Hepatocyte (in vitro differentiated cells): ENCODE measurements at regions not wholly inside any gene's neighbourhood (a gene's known extent, or its start where the extent isn't known, plus 50 kb on each side); places are given as distances from the start of the nearest gene placed in this dataset.

ENCODE experiments used
- DNase-seq: peaks from one replicate; pipeline ENCODE4 v3.0.0-alpha.2; 2016; ENCODE audit warnings: low spot score
- H2AFZ ChIP-seq: fragments of 200-600 bp; sonication (generic); 2 replicates; pipeline ENCODE4 v1.6.0; 2016; ENCODE audit warnings: antibody characterized with exemption, mild to moderate bottlenecking
- H3K27ac ChIP-seq: fragments of 200-600 bp; sonication (generic); 2 replicates; pipeline ENCODE4 v1.5.1; 2016; ENCODE audit warnings: mild to moderate bottlenecking
- H3K27me3 ChIP-seq: fragments of 200-600 bp; sonication (generic); 2 replicates; pipeline ENCODE4 v1.6.1; 2016
- H3K36me3 ChIP-seq: fragments of 200-600 bp; sonication (generic); replicated peaks from 2 replicates; pipeline ENCODE4 v1.5.1; 2016; ENCODE audit warnings: low read depth; ENCODE audit not compliant: insufficient read depth
- H3K4me1 ChIP-seq: fragments of 200-600 bp; sonication (generic); 2 replicates; pipeline ENCODE4 v1.5.1; 2016; ENCODE audit warnings: mild to moderate bottlenecking, moderate library complexity; ENCODE audit not compliant: insufficient read depth
- H3K4me2 ChIP-seq: fragments of 200-600 bp; sonication (generic); 2 replicates; pipeline ENCODE4 v1.6.0; 2016
- H3K4me3 ChIP-seq: fragments of 200-600 bp; sonication (generic); 2 replicates; pipeline ENCODE4 v1.5.1; 2016; ENCODE audit warnings: mild to moderate bottlenecking
- H3K79me2 ChIP-seq: fragments of 200-600 bp; sonication (generic); 2 replicates; pipeline ENCODE4 v1.6.0; 2017; ENCODE audit warnings: mild to moderate bottlenecking
- H3K9me2 ChIP-seq: fragments of 200-600 bp; sonication (generic); replicated peaks from 2 replicates; pipeline ENCODE4 v1.6.0; 2017; ENCODE audit warnings: mild to moderate bottlenecking; ENCODE audit not compliant: insufficient read depth
- H3K9me3 ChIP-seq: fragments of 200-600 bp; sonication (generic); 2 replicates; pipeline ENCODE4 v1.5.1; 2016; ENCODE audit warnings: low read depth, mild to moderate bottlenecking
- H4K20me1 ChIP-seq: fragments of 200-600 bp; sonication (generic); 2 replicates; pipeline ENCODE4 v1.6.0; 2016; ENCODE audit warnings: mild to moderate bottlenecking; ENCODE audit not compliant: insufficient read depth, poor library complexity, severe bottlenecking
- EZH2 ChIP-seq: fragments of 200-600 bp; sonication (generic); IDR thresholded peaks from 2 replicates; pipeline ENCODE4 v1.6.1; 2016; ENCODE audit warnings: antibody characterized with exemption, mild to moderate bottlenecking, borderline replicate concordance
- EZH2phosphoT487 ChIP-seq: fragments of 200-600 bp; sonication (generic); IDR thresholded peaks from one replicate; pipeline ENCODE4 v1.6.1; 2018; ENCODE audit warnings: antibody characterized with exemption, mild to moderate bottlenecking, low read depth, moderate library complexity; ENCODE audit not compliant: unreplicated experiment, severe bottlenecking
- WGBS: methylation state at CpG from one replicate; pipeline ENCODE4 v1.1.6; 2016; ENCODE audit warnings: low lambda C conversion rate; ENCODE audit errors: missing lambda C conversion rate; 5-methylcytosine and 5-hydroxymethylcytosine counted together
- TF ChIP-seq, protein P1 (sequence below): fragments of 200-600 bp; sonication (generic); IDR thresholded peaks from 2 replicates; pipeline ENCODE4 v1.5.1; 2016; ENCODE audit warnings: antibody characterized with exemption, mild to moderate bottlenecking; ENCODE audit not compliant: poor library complexity

DNA sequence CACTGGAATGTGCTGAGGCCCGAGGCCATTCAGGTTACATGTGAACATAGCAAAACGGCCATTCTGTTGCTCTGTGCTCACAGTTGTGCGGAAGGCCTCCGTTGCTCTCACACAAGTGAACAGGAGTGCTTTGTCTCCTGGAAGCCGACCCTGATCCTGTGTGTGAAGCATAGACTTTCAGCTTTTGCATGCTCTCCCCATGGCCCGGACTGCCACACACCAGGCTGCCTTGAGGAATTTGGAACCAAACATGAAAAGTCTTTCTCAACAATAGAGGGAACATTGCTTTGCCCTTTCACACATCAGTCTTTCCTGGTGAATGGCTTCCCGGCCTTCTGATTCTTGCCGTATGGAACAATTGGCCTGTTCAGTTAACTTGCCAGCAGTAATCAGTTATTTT, 154.8 kb upstream of the LRIG1 start:
- 81% methylated on average over 8 of the region's 8 CpGs for WGBS
- no peaks in the 10 kb centered on the region for H3K79me2 ChIP-seq
- no peak for TF ChIP-seq EZH2phosphoT487
- no peak for TF ChIP-seq EZH2
- TF ChIP-seq, protein P1, sequence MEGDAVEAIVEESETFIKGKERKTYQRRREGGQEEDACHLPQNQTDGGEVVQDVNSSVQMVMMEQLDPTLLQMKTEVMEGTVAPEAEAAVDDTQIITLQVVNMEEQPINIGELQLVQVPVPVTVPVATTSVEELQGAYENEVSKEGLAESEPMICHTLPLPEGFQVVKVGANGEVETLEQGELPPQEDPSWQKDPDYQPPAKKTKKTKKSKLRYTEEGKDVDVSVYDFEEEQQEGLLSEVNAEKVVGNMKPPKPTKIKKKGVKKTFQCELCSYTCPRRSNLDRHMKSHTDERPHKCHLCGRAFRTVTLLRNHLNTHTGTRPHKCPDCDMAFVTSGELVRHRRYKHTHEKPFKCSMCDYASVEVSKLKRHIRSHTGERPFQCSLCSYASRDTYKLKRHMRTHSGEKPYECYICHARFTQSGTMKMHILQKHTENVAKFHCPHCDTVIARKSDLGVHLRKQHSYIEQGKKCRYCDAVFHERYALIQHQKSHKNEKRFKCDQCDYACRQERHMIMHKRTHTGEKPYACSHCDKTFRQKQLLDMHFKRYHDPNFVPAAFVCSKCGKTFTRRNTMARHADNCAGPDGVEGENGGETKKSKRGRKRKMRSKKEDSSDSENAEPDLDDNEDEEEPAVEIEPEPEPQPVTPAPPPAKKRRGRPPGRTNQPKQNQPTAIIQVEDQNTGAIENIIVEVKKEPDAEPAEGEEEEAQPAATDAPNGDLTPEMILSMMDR = no peak
- DNase-seq = no peak
- no peaks in the 10 kb centered on the region for H3K27me3 ChIP-seq
- no peak overlapping the region for H3K4me3 ChIP-seq
- H3K4me1 ChIP-seq = peaks cover 4% of the 10 kb centered on the region
- H3K9me3 ChIP-seq = no peaks in the 10 kb centered on the region
- H3K4me2 ChIP-seq = no peak overlapping the region
- no peak overlapping the region for H2AFZ ChIP-seq
- H4K20me1 ChIP-seq = no peaks in the 10 kb centered on the region
- H3K36me3 ChIP-seq = no peaks in the 10 kb centered on the region
- H3K27ac ChIP-seq = no peak overlapping the region
- no peaks in the 10 kb centered on the region for H3K9me2 ChIP-seq

DNA sequence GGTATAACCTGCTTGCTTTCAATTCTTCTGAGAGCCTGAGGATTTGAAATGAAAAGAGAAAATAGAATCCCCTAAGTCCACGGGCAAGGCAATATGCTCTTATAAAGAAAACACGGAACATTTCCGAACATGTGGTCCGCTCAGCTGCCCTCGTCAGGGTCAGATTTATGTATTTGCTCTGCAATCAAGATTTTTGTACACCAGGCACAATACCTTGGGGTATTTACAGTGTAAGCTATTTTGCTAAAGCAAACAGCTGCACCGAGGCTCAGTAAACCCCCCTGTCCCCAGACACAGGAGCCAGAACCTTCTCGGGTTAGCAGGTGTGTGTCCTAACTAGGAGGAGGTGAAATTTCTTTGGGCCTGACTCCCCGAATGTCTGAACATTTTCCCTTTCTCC, 155.8 kb upstream of the LRIG1 start:
- H3K27me3 ChIP-seq = no peaks in the 10 kb centered on the region
- no peaks in the 10 kb centered on the region for H3K79me2 ChIP-seq
- no peak for DNase-seq
- H2AFZ ChIP-seq = no peak overlapping the region
- peak overlapping the region; percentile 31 for H3K4me2 ChIP-seq
- H4K20me1 ChIP-seq = no peaks in the 10 kb centered on the region
- H3K4me3 ChIP-seq = no peak overlapping the region
- H3K36me3 ChIP-seq = no peaks in the 10 kb centered on the region
- no peak overlapping the region for H3K27ac ChIP-seq
- H3K9me2 ChIP-seq = no peaks in the 10 kb centered on the region
- no peaks in the 10 kb centered on the region for H3K9me3 ChIP-seq
- peaks cover 4% of the 10 kb centered on the region for H3K4me1 ChIP-seq
- 61% methylated on average over 8 of the region's 8 CpGs for WGBS
- TF ChIP-seq EZH2 (no peak), EZH2phosphoT487 (no peak)
- TF ChIP-seq, protein P1 = no peak

DNA sequence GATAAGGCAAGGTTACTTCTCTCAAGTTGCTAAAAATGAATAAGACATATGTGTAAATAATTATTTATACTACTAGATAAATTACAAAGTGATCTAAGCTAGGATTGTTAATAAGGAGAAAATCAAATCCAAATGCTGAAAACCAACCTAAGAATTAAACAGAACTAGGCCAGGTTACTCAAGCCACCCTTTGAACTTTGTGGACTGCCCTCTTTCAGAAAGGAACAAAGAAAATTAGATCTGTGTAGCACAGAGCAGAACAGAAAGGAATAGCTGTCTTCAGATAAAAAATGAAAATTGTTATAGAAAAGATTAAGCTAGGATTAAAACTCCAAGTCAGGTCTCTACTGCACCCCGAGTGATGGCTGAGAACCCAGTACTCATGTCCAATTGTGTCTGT, 158.2 kb upstream of the LRIG1 start:
- Histone ChIP-seq H3K27me3 (no peaks in the 10 kb centered on the region), H3K36me3 (no peaks in the 10 kb centered on the region), H3K4me3 (no peak overlapping the region), H3K9me2 (no peaks in the 10 kb centered on the region), H3K79me2 (no peaks in the 10 kb centered on the region), H4K20me1 (no peaks in the 10 kb centered on the region), H3K4me1 (peaks cover 4% of the 10 kb centered on the region), H2AFZ (no peak overlapping the region), H3K4me2 (no peak overlapping the region), H3K27ac (no peak overlapping the region), H3K9me3 (no peaks in the 10 kb centered on the region)
- TF ChIP-seq, protein P1 = no peak
- no peak for TF ChIP-seq EZH2
- no peak for TF ChIP-seq EZH2phosphoT487
- WGBS = 90% methylated on average over 1 of the region's 1 CpG
- no peak for DNase-seq

DNA sequence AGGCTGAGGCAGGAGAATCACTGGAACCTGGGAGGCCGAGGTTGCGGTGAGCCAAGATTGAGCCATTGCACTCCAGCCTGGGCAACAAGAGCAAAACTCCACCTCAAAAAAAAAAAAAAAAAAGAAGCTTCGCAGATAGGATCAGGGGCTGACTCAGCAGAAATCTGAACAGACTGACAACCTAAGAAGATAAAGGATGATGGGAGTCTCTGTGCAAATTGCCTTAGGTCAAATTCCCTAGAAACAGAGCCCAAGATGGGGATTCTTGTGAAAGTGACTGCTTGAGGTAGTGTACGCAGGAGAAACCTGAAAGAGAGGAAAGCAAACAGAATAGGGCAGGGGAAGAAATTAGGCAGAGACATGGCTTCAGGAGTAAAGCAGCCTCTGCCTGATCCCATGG, 160.8 kb upstream of the LRIG1 start:
- Histone ChIP-seq H3K36me3 (no peaks in the 10 kb centered on the region), H3K27ac (no peak overlapping the region), H3K4me2 (no peak overlapping the region), H2AFZ (no peak overlapping the region), H3K4me1 (peaks cover 4% of the 10 kb centered on the region), H3K27me3 (no peaks in the 10 kb centered on the region), H3K79me2 (no peaks in the 10 kb centered on the region), H3K4me3 (no peak overlapping the region), H3K9me2 (no peaks in the 10 kb centered on the region), H3K9me3 (no peaks in the 10 kb centered on the region), H4K20me1 (no peaks in the 10 kb centered on the region)
- DNase-seq = no peak
- WGBS = 77% methylated on average over 4 of the region's 4 CpGs
- no peak for TF ChIP-seq EZH2phosphoT487
- no peak for TF ChIP-seq EZH2
- TF ChIP-seq, protein P1 = no peak
